SK-N-SH (cell line): ENCODE measurements at regions not wholly inside any gene's neighbourhood (a gene's known extent, or its start where the extent isn't known, plus 50 kb on each side); places are given as distances from the start of the nearest gene placed in this dataset.

Source experiments
- CTCF ChIA-PET: fragments of 300-600, 350-600 bp; formaldehyde crosslinking; extraction: SDS; loops from one replicate; lab custom pipeline; 2021; lab: Yijun Ruan, JAX
- POLR2A ChIA-PET: fragments of 350-600 bp; sonication (Branson Sonifier 250); formaldehyde crosslinking; extraction: SDS; loops from one replicate; lab custom pipeline; 2020; ENCODE audit warnings: antibody characterized with exemption, inconsistent platforms; lab: Yijun Ruan, JAX
- DNase-seq: peaks from one replicate; pipeline ENCODE4 v3.0.0; 2012
- H2AFZ ChIP-seq: fragments of 200-600 bp; sonication (generic); 2 replicates; pipeline ENCODE4 v1.8.1; 2016; ENCODE audit warnings: antibody characterized with exemption, mild to moderate bottlenecking, low read depth
- H3F3A ChIP-seq: fragments of 200-600 bp; sonication (generic); replicated peaks from 2 replicates; pipeline ENCODE3; 2016; ENCODE audit warnings: antibody characterized with exemption, mild to moderate bottlenecking; ENCODE audit not compliant: insufficient read depth
- H3K27ac ChIP-seq, 2 experiments: fragments of 200-500 bp in 1 of 2; fragments of 200-600 bp in 1 of 2; sonication (Bioruptor generic) in 1 of 2; sonication (generic), shearing (Covaris generic) in 1 of 2; 2 replicates each; pipeline versions ENCODE4 v1.5.1 to v1.6.1; 2014 to 2016; ENCODE audit warnings: low read depth in 2 of 2, inconsistent platforms in 1 of 2, low read length in 1 of 2, mild to moderate bottlenecking in 1 of 2, mixed read lengths in 1 of 2
- H3K27me3 ChIP-seq: fragments of 200-600 bp; sonication (generic), shearing (Covaris generic); 2 replicates; pipeline ENCODE4 v1.6.1; 2016; ENCODE audit warnings: mixed run types; ENCODE audit not compliant: insufficient read depth
- H3K36me3 ChIP-seq, 2 experiments: fragments of 200-500 bp in 1 of 2; fragments of 200-600 bp in 1 of 2; sonication (Bioruptor generic) in 1 of 2; sonication (generic) in 1 of 2; replicated peaks in 1 of 2; 2 replicates each; pipeline versions ENCODE3 to v1.5.1; 2014 to 2016; ENCODE audit warnings: low read length in 1 of 2, mild to moderate bottlenecking in 1 of 2; ENCODE audit not compliant: insufficient read depth in 2 of 2, control insufficient read depth in 1 of 2
- H3K4me1 ChIP-seq, 2 experiments: fragments of 200-500 bp in 1 of 2; fragments of 200-600 bp in 1 of 2; sonication (Bioruptor generic) in 1 of 2; sonication (generic), shearing (Covaris generic) in 1 of 2; 2 replicates each; pipeline versions ENCODE4 v1.5.1 to v1.6.1; 2014 to 2016; ENCODE audit warnings: low read depth in 1 of 2, low read length in 1 of 2, mixed run types in 1 of 2; ENCODE audit not compliant: insufficient read depth in 2 of 2, control insufficient read depth in 1 of 2
- H3K4me2 ChIP-seq: fragments of 200-600 bp; sonication (generic), shearing (Covaris generic); 2 replicates; pipeline ENCODE4 v1.6.1; 2017; ENCODE audit warnings: mixed run types
- H3K4me3 ChIP-seq, 2 experiments: fragments of 200-500 bp in 1 of 2; fragments of 200-600 bp in 1 of 2; sonication (Bioruptor generic) in 1 of 2; sonication (generic), shearing (Covaris generic) in 1 of 2; 2 replicates each; pipeline versions ENCODE4 v1.5.1 to v1.8.1; 2014 to 2016; ENCODE audit warnings: low read depth in 2 of 2, inconsistent platforms in 1 of 2, low read length in 1 of 2, mild to moderate bottlenecking in 1 of 2, mixed read lengths in 1 of 2, moderate library complexity in 1 of 2
- H3K79me2 ChIP-seq: fragments of 200-600 bp; sonication (generic); 2 replicates; pipeline ENCODE4 v1.8.1; 2017; ENCODE audit warnings: mild to moderate bottlenecking; ENCODE audit not compliant: insufficient read depth
- H3K9ac ChIP-seq: fragments of 200-600 bp; sonication (generic); 2 replicates; pipeline ENCODE4 v1.6.1; 2017; ENCODE audit warnings: mixed run types
- H3K9me2 ChIP-seq: fragments of 200-600 bp; sonication (generic); 2 replicates; pipeline ENCODE4 v1.6.1; 2017; ENCODE audit warnings: mixed run types
- H3K9me3 ChIP-seq: fragments of 200-600 bp; sonication (generic); 2 replicates; pipeline ENCODE4 v1.6.1; 2017; ENCODE audit warnings: mixed run types, mild to moderate bottlenecking, moderate library complexity
- H4K20me1 ChIP-seq: fragments of 200-600 bp; sonication (generic); 2 replicates; pipeline ENCODE4 v1.6.1; 2017; ENCODE audit warnings: mild to moderate bottlenecking, mixed run types; ENCODE audit not compliant: insufficient read depth
- FOXJ3 ChIP-seq: sonication (generic); formaldehyde crosslinking; IDR thresholded peaks from 2 replicates; pipeline ENCODE4 v1.5.1; 2020; ENCODE audit warnings: mild to moderate bottlenecking, missing genetic modification reagents
- FOXM1 ChIP-seq: IDR thresholded peaks from 2 replicates; pipeline ENCODE4 v1.4.0; 2012; ENCODE audit warnings: low read depth, mild to moderate bottlenecking
- GABPA ChIP-seq: IDR thresholded peaks from 2 replicates; pipeline ENCODE4 v1.4.0; 2012; ENCODE audit warnings: low read depth, mild to moderate bottlenecking
- GATA2 ChIP-seq: sonication (generic); formaldehyde crosslinking; IDR thresholded peaks from 2 replicates; pipeline ENCODE4 v1.5.0; 2020; ENCODE audit warnings: mild to moderate bottlenecking, missing genetic modification reagents
- JUND ChIP-seq: IDR thresholded peaks from 2 replicates; pipeline ENCODE4 v1.4.0; 2012
- MXI1 ChIP-seq: IDR thresholded peaks from 2 replicates; pipeline ENCODE4 v1.6.1; 2012; ENCODE audit warnings: mild to moderate bottlenecking, low read depth, low read length, improper control_type of control experiment
- NFIC ChIP-seq: IDR thresholded peaks from 2 replicates; pipeline ENCODE4 v1.4.0; 2012; ENCODE audit warnings: borderline replicate concordance
- RAD21 ChIP-seq: IDR thresholded peaks from 2 replicates; pipeline ENCODE4 v1.6.1; 2012; ENCODE audit warnings: mild to moderate bottlenecking, low read length
- TAF1 ChIP-seq: IDR thresholded peaks from 2 replicates; pipeline ENCODE4 v1.6.1; 2012; ENCODE audit warnings: low read depth, mild to moderate bottlenecking, low read length, moderate library complexity, borderline replicate concordance
- TEAD4 ChIP-seq: IDR thresholded peaks from 2 replicates; pipeline ENCODE4 v1.4.0; 2012; ENCODE audit warnings: mild to moderate bottlenecking, borderline replicate concordance; ENCODE audit not compliant: insufficient read depth
- YY1 ChIP-seq: IDR thresholded peaks from 2 replicates; pipeline ENCODE4 v1.4.0; 2012; ENCODE audit warnings: low read depth, mild to moderate bottlenecking
- WGBS: methylation state at CpG from one replicate; pipeline ENCODE4 v1.1.6; 2017; ENCODE audit warnings: low lambda C conversion rate; 5-methylcytosine and 5-hydroxymethylcytosine counted together
- TF ChIP-seq, protein P1 (sequence below): IDR thresholded peaks from 2 replicates; pipeline ENCODE4; 2012
- TF ChIP-seq, protein P2 (sequence below): fragments of 150-350 bp; IDR thresholded peaks from 2 replicates; pipeline ENCODE4 v1.6.1; 2017; ENCODE audit warnings: antibody characterized with exemption, low read length, low read depth, borderline replicate concordance
- TF ChIP-seq, protein P3 (sequence below): fragments of 200-600 bp; sonication (generic); IDR thresholded peaks from 2 replicates; pipeline ENCODE4 v1.6.1; 2017; ENCODE audit warnings: antibody characterized with exemption, mild to moderate bottlenecking, moderate library complexity
- TF ChIP-seq, protein P4 (sequence below): IDR thresholded peaks from 2 replicates; pipeline ENCODE4 v1.4.0; 2012; ENCODE audit warnings: low read depth, borderline replicate concordance

DNA sequence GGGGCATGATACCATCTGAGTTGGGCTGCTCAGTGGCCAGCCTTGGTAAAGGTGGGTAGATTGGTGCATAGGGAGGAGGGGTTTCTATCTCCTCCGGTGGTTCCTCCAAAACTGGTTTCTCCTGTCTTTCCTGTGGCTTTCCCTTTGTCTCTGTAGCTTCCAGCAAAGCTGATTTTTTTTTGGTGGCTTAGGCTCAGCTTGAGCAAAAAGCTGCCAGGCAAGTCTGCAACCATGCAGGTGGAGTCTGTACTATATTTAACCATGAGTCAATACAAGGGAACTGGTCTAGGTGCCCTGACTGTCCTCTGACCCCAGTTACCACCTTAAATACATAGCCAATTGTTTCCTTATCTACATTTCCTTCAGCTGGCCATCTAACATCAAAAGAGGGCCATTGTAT is 64.0 kb upstream of the ZNF681 start:
- TF ChIP-seq YY1 (no peak), FOXJ3 (no peak), TEAD4 (no peak), FOXM1 (no peak), RAD21 (no peak), JUND (no peak), MXI1 (no peak), GABPA (no peak), NFIC (no peak), GATA2 (no peak), TAF1 (no peak)
- TF ChIP-seq, protein P1, sequence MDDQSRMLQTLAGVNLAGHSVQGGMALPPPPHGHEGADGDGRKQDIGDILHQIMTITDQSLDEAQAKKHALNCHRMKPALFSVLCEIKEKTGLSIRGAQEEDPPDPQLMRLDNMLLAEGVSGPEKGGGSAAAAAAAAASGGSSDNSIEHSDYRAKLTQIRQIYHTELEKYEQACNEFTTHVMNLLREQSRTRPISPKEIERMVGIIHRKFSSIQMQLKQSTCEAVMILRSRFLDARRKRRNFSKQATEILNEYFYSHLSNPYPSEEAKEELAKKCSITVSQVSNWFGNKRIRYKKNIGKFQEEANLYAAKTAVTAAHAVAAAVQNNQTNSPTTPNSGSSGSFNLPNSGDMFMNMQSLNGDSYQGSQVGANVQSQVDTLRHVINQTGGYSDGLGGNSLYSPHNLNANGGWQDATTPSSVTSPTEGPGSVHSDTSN = no peak
- TF ChIP-seq, protein P2, sequence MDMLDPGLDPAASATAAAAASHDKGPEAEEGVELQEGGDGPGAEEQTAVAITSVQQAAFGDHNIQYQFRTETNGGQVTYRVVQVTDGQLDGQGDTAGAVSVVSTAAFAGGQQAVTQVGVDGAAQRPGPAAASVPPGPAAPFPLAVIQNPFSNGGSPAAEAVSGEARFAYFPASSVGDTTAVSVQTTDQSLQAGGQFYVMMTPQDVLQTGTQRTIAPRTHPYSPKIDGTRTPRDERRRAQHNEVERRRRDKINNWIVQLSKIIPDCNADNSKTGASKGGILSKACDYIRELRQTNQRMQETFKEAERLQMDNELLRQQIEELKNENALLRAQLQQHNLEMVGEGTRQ = no peak
- TF ChIP-seq, protein P3, sequence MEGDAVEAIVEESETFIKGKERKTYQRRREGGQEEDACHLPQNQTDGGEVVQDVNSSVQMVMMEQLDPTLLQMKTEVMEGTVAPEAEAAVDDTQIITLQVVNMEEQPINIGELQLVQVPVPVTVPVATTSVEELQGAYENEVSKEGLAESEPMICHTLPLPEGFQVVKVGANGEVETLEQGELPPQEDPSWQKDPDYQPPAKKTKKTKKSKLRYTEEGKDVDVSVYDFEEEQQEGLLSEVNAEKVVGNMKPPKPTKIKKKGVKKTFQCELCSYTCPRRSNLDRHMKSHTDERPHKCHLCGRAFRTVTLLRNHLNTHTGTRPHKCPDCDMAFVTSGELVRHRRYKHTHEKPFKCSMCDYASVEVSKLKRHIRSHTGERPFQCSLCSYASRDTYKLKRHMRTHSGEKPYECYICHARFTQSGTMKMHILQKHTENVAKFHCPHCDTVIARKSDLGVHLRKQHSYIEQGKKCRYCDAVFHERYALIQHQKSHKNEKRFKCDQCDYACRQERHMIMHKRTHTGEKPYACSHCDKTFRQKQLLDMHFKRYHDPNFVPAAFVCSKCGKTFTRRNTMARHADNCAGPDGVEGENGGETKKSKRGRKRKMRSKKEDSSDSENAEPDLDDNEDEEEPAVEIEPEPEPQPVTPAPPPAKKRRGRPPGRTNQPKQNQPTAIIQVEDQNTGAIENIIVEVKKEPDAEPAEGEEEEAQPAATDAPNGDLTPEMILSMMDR = no peak
- TF ChIP-seq, protein P4, sequence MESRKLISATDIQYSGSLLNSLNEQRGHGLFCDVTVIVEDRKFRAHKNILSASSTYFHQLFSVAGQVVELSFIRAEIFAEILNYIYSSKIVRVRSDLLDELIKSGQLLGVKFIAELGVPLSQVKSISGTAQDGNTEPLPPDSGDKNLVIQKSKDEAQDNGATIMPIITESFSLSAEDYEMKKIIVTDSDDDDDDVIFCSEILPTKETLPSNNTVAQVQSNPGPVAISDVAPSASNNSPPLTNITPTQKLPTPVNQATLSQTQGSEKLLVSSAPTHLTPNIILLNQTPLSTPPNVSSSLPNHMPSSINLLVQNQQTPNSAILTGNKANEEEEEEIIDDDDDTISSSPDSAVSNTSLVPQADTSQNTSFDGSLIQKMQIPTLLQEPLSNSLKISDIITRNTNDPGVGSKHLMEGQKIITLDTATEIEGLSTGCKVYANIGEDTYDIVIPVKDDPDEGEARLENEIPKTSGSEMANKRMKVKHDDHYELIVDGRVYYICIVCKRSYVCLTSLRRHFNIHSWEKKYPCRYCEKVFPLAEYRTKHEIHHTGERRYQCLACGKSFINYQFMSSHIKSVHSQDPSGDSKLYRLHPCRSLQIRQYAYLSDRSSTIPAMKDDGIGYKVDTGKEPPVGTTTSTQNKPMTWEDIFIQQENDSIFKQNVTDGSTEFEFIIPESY = no peak
- H3K4me1 ChIP-seq = no peaks in the 10 kb centered on the region
- no peak overlapping the region for H3K4me3 ChIP-seq
- WGBS = 67% methylated on average over 1 of the region's 1 CpG
- POLR2A ChIA-PET = no interaction called here
- no peak for DNase-seq
- H3K27me3 ChIP-seq = no peaks in the 10 kb centered on the region
- H3K4me2 ChIP-seq = no peak overlapping the region
- no peaks in the 10 kb centered on the region for H3K36me3 ChIP-seq
- H3F3A ChIP-seq = no peaks in the 10 kb centered on the region
- CTCF ChIA-PET = interaction anchor here (0.6 kb wide), 1 partner anchor 86 kb away, joined by 3 read pairs; no protein-coding TSS in a partner anchor
- H3K27ac ChIP-seq = no peak overlapping the region
- no peak overlapping the region for H3K9ac ChIP-seq
- H4K20me1 ChIP-seq = no peaks in the 10 kb centered on the region
- 0 out of 2 replicates have a peak, but pooled peaks cover 3% of the 10 kb centered on the region for H3K9me3 ChIP-seq
- no peak overlapping the region for H2AFZ ChIP-seq
- no peaks in the 10 kb centered on the region for H3K79me2 ChIP-seq
- no peaks in the 10 kb centered on the region for H3K9me2 ChIP-seq
